WTC11 (cell line): ENCODE measurements at regions not wholly inside any gene's neighbourhood (a gene's known extent, or its start where the extent isn't known, plus 50 kb on each side); places are given as distances from the start of the nearest gene placed in this dataset.

ENCODE experiments used
- ATAC-seq: fragments of 200-7000 bp; cut with Tn5 transposase; 2 replicates; pipeline ENCODE4 v1.10.0; 2021; ENCODE audit warnings: mild to moderate bottlenecking, moderate library complexity
- CTCF ChIA-PET: fragments of 300-600 bp; sonication (Branson Sonifier 250); formaldehyde crosslinking; loops from one replicate; lab custom pipeline; 2021; ENCODE audit warnings: antibody characterized with exemption; lab: Charles Lee
- POLR2A ChIA-PET: fragments of 350-600 bp; sonication (Branson Sonifier 250); formaldehyde crosslinking; loops from one replicate; lab custom pipeline; 2021; ENCODE audit warnings: antibody characterized with exemption; lab: Charles Lee
- DNase-seq: peaks from one replicate; pipeline ENCODE4 v3.0.0; 2021; ENCODE audit warnings: low spot score
- H3K27ac Mint-ChIP-seq: 2 replicates; pipeline ENCODE4 v1.8.0; 2021; ENCODE audit warnings: mixed read lengths
- H3K27me3 Mint-ChIP-seq: 2 replicates; pipeline ENCODE4 v1.8.0; 2021; ENCODE audit warnings: low read depth, mild to moderate bottlenecking, moderate library complexity, mixed read lengths
- H3K36me3 Mint-ChIP-seq: 2 replicates; pipeline ENCODE4 v1.8.0; 2021; ENCODE audit warnings: mixed read lengths
- H3K4me1 Mint-ChIP-seq: 2 replicates; pipeline ENCODE4 v1.8.0; 2022; ENCODE audit warnings: mixed read lengths
- H3K4me3 Mint-ChIP-seq: 2 replicates; pipeline ENCODE4 v1.8.0; 2021; ENCODE audit warnings: mild to moderate bottlenecking, moderate library complexity, mixed read lengths
- H3K9me3 Mint-ChIP-seq: 2 replicates; pipeline ENCODE4 v1.8.0; 2021; ENCODE audit warnings: mixed read lengths
- CREM ChIP-seq: sonication (generic); formaldehyde crosslinking; IDR thresholded peaks from 2 replicates; pipeline ENCODE4 v1.8.1; 2022; ENCODE audit warnings: mild to moderate bottlenecking, missing genetic modification reagents, moderate library complexity
- ELF4 ChIP-seq: sonication (generic); formaldehyde crosslinking; IDR thresholded peaks from 2 replicates; pipeline ENCODE4 v1.8.1; 2022; ENCODE audit warnings: low read depth, mild to moderate bottlenecking, moderate library complexity, missing genetic modification reagents
- FOXJ3 ChIP-seq: sonication (generic); formaldehyde crosslinking; IDR thresholded peaks from 2 replicates; pipeline ENCODE4 v1.9.0; 2021; ENCODE audit warnings: missing genetic modification reagents, mild to moderate bottlenecking, borderline replicate concordance
- JAZF1 ChIP-seq: fragments of 250-450 bp; sonication (Bioruptor Pico); IDR thresholded peaks from 2 replicates; pipeline ENCODE4 v1.9.0; 2021; ENCODE audit warnings: moderate library complexity, mild to moderate bottlenecking, inconsistent platforms
- KAT7 ChIP-seq: sonication (generic); formaldehyde crosslinking; IDR thresholded peaks from 2 replicates; pipeline ENCODE4 v1.8.1; 2023; ENCODE audit warnings: missing genetic modification reagents, mild to moderate bottlenecking, borderline replicate concordance
- MXD4 ChIP-seq: fragments of 250-450 bp; sonication (Bioruptor Pico); IDR thresholded peaks from 2 replicates; pipeline ENCODE4 v1.8.0; 2021; ENCODE audit warnings: mild to moderate bottlenecking, moderate library complexity, borderline replicate concordance
- NFE2L1 ChIP-seq: sonication (generic); formaldehyde crosslinking; IDR thresholded peaks from 2 replicates; pipeline ENCODE4 v1.8.1; 2023; ENCODE audit warnings: missing genetic modification reagents
- SP1 ChIP-seq: sonication (generic); formaldehyde crosslinking; conservative IDR thresholded peaks from 2 replicates; pipeline ENCODE4 v1.8.1; 2022; ENCODE audit warnings: missing genetic modification reagents
- TEAD1 ChIP-seq: sonication (generic); formaldehyde crosslinking; IDR thresholded peaks from 2 replicates; pipeline ENCODE4 v1.8.0; 2022; ENCODE audit warnings: mild to moderate bottlenecking, missing genetic modification reagents
- ZNF671 ChIP-seq: fragments of 250-450 bp; sonication (Bioruptor Pico); IDR thresholded peaks from 2 replicates; pipeline ENCODE4 v1.8.0; 2021; ENCODE audit warnings: mild to moderate bottlenecking
- TF ChIP-seq, protein P1 (sequence below): sonication (generic); formaldehyde crosslinking; IDR thresholded peaks from 2 replicates; pipeline ENCODE4 v1.8.1; 2022; ENCODE audit warnings: mild to moderate bottlenecking, missing genetic modification reagents, moderate library complexity, borderline replicate concordance
- TF ChIP-seq, protein P2 (sequence below): fragments of 250-450 bp; sonication (Bioruptor Pico); IDR thresholded peaks from 2 replicates; pipeline ENCODE4 v1.9.0; 2021; ENCODE audit warnings: mild to moderate bottlenecking
- TF ChIP-seq, protein P3 (sequence below): sonication (generic); formaldehyde crosslinking; IDR thresholded peaks from 2 replicates; pipeline ENCODE4 v1.8.1; 2022; ENCODE audit warnings: low read depth, mild to moderate bottlenecking, moderate library complexity, missing genetic modification reagents, borderline replicate concordance
- TF ChIP-seq, protein P4 (sequence below): sonication (generic); formaldehyde crosslinking; IDR thresholded peaks from 2 replicates; pipeline ENCODE4 v1.8.0; 2023; ENCODE audit warnings: missing genetic modification reagents, mild to moderate bottlenecking, borderline replicate concordance
- TF ChIP-seq, protein P5 (sequence below): sonication (generic); formaldehyde crosslinking; IDR thresholded peaks from 2 replicates; pipeline ENCODE4 v1.8.1; 2022; ENCODE audit warnings: mild to moderate bottlenecking, moderate library complexity, missing genetic modification reagents
- TF ChIP-seq, protein P6 (sequence below): sonication (generic); formaldehyde crosslinking; IDR thresholded peaks from 2 replicates; pipeline ENCODE4 v1.8.0; 2022; ENCODE audit warnings: missing genetic modification reagents
- TF ChIP-seq, protein P7 (sequence below): sonication (generic); formaldehyde crosslinking; IDR thresholded peaks from 2 replicates; pipeline ENCODE4 v1.8.0; 2023; ENCODE audit warnings: missing genetic modification reagents

DNA sequence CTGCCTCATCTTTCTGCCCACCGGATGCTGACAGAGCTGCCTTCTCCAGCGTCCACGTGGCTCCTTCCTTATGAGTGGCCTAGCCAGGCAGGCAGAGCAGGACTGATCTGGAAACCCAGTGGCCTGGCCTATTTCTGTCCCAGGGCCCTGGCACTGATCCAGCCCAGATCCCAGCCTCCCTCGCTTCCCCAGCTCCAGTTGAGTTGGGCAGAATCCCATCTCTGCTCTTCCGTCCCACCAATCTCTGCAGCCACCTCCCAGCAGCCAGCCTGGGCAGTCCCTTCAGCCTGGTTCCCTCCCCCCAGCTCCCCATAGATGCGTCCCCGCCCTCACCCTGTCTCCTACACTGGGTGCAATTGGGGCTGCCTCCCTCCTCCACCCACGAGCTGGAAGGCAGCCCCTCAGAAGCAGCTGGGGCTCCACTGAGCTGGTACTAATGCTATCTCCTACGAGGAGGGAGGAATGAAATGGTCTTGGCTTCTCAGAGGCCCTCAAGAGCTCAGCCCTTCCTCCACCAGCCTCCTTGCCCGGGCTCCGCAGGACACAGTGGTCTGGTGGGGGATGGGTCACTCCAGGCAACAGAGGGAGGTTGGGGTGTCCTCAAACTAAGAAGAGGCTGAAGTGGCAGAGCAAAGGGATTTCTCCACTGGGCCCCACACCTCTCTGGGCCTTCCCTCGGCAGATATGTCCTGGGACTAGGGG, 94.2 kb downstream of the PJA1 start (continued):
- TF ChIP-seq KAT7 (CRISPR knock-in tag): no peak
- TF ChIP-seq, protein P1, sequence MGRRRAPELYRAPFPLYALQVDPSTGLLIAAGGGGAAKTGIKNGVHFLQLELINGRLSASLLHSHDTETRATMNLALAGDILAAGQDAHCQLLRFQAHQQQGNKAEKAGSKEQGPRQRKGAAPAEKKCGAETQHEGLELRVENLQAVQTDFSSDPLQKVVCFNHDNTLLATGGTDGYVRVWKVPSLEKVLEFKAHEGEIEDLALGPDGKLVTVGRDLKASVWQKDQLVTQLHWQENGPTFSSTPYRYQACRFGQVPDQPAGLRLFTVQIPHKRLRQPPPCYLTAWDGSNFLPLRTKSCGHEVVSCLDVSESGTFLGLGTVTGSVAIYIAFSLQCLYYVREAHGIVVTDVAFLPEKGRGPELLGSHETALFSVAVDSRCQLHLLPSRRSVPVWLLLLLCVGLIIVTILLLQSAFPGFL: no peak
- no peak for TF ChIP-seq FOXJ3
- TF ChIP-seq, all 79 proteins: peak for 0

DNA sequence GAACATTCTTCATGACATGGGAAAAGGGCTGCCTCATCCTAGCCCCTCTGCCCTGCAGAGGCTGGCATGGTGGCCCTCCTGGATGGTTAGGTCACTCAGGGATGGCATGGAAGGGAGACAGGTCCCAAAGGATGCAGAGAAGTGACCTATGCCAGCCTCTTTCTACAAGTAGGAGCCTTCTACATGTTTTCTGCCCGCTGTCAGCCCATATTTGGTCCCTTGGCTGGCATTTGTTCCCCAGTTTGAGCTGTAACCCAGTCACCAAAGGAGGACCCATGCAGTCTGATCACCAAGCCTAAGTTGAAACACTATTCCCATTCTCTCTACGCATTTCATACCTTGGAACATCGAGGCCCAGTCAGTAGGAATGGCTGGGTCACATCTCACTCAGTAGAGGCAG, 95.4 kb downstream of the PJA1 start:
- no peak overlapping the region for H3K4me3 Mint-ChIP-seq
- H3K9me3 Mint-ChIP-seq: no peaks in the 10 kb centered on the region
- H3K4me1 Mint-ChIP-seq: peaks cover 9% of the 10 kb centered on the region
- no peak overlapping the region for H3K27ac Mint-ChIP-seq
- H3K36me3 Mint-ChIP-seq: no peaks in the 10 kb centered on the region
- TF ChIP-seq, protein P2, sequence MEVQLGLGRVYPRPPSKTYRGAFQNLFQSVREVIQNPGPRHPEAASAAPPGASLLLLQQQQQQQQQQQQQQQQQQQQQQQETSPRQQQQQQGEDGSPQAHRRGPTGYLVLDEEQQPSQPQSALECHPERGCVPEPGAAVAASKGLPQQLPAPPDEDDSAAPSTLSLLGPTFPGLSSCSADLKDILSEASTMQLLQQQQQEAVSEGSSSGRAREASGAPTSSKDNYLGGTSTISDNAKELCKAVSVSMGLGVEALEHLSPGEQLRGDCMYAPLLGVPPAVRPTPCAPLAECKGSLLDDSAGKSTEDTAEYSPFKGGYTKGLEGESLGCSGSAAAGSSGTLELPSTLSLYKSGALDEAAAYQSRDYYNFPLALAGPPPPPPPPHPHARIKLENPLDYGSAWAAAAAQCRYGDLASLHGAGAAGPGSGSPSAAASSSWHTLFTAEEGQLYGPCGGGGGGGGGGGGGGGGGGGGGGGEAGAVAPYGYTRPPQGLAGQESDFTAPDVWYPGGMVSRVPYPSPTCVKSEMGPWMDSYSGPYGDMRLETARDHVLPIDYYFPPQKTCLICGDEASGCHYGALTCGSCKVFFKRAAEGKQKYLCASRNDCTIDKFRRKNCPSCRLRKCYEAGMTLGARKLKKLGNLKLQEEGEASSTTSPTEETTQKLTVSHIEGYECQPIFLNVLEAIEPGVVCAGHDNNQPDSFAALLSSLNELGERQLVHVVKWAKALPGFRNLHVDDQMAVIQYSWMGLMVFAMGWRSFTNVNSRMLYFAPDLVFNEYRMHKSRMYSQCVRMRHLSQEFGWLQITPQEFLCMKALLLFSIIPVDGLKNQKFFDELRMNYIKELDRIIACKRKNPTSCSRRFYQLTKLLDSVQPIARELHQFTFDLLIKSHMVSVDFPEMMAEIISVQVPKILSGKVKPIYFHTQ (CRISPR knock-in tag): no peak
- TF ChIP-seq, protein P3, sequence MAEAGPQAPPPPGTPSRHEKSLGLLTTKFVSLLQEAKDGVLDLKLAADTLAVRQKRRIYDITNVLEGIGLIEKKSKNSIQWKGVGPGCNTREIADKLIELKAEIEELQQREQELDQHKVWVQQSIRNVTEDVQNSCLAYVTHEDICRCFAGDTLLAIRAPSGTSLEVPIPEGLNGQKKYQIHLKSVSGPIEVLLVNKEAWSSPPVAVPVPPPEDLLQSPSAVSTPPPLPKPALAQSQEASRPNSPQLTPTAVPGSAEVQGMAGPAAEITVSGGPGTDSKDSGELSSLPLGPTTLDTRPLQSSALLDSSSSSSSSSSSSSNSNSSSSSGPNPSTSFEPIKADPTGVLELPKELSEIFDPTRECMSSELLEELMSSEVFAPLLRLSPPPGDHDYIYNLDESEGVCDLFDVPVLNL (CRISPR knock-in tag): no peak
- TF ChIP-seq KAT7 (CRISPR knock-in tag) (no peak), CREM (CRISPR knock-in tag) (no peak), SP1 (CRISPR knock-in tag) (no peak), NFE2L1 (no peak)
- TF ChIP-seq, protein P4, sequence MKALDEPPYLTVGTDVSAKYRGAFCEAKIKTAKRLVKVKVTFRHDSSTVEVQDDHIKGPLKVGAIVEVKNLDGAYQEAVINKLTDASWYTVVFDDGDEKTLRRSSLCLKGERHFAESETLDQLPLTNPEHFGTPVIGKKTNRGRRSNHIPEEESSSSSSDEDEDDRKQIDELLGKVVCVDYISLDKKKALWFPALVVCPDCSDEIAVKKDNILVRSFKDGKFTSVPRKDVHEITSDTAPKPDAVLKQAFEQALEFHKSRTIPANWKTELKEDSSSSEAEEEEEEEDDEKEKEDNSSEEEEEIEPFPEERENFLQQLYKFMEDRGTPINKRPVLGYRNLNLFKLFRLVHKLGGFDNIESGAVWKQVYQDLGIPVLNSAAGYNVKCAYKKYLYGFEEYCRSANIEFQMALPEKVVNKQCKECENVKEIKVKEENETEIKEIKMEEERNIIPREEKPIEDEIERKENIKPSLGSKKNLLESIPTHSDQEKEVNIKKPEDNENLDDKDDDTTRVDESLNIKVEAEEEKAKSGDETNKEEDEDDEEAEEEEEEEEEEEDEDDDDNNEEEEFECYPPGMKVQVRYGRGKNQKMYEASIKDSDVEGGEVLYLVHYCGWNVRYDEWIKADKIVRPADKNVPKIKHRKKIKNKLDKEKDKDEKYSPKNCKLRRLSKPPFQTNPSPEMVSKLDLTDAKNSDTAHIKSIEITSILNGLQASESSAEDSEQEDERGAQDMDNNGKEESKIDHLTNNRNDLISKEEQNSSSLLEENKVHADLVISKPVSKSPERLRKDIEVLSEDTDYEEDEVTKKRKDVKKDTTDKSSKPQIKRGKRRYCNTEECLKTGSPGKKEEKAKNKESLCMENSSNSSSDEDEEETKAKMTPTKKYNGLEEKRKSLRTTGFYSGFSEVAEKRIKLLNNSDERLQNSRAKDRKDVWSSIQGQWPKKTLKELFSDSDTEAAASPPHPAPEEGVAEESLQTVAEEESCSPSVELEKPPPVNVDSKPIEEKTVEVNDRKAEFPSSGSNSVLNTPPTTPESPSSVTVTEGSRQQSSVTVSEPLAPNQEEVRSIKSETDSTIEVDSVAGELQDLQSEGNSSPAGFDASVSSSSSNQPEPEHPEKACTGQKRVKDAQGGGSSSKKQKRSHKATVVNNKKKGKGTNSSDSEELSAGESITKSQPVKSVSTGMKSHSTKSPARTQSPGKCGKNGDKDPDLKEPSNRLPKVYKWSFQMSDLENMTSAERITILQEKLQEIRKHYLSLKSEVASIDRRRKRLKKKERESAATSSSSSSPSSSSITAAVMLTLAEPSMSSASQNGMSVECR (CRISPR knock-in tag): no peak
- TF ChIP-seq, protein P5, sequence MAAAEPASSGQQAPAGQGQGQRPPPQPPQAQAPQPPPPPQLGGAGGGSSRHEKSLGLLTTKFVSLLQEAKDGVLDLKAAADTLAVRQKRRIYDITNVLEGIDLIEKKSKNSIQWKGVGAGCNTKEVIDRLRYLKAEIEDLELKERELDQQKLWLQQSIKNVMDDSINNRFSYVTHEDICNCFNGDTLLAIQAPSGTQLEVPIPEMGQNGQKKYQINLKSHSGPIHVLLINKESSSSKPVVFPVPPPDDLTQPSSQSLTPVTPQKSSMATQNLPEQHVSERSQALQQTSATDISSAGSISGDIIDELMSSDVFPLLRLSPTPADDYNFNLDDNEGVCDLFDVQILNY (CRISPR knock-in tag): no peak
- DNase-seq (no peak), ATAC-seq (no peak)
- H3K27me3 Mint-ChIP-seq: peaks cover 3% of the 10 kb centered on the region
- ChIA-PET CTCF (no interaction called here), POLR2A (no interaction called here)

DNA sequence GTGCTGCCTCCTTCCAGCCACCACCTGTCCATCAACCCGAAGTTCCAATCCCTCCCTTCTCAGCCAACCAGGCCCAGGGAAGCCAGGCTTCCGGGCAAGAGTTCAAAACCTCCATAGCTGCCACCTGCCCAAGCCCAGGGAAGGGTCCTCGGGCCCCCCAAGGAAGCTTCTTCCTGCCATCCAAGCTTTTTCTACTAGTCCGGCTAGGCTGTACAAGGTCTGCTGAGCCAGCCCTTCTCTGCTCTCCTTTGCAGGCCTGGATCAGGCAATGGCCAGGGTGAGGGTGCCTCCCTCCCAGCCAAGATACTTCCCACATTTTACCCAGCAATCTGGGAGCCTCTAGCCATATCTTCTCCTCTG, 96.2 kb downstream of the PJA1 start:
- H3K27ac Mint-ChIP-seq: no peak overlapping the region
- DNase-seq (no peak), ATAC-seq (no peak)
- no peaks in the 10 kb centered on the region for H3K36me3 Mint-ChIP-seq
- peaks cover 9% of the 10 kb centered on the region for H3K4me1 Mint-ChIP-seq
- no peaks in the 10 kb centered on the region for H3K9me3 Mint-ChIP-seq
- CTCF ChIA-PET: interaction anchor here (0.6 kb wide), 1 partner anchor 32 kb away, joined by 3 read pairs; no protein-coding TSS in a partner anchor
- POLR2A ChIA-PET: no interaction called here
- peaks cover 3% of the 10 kb centered on the region for H3K27me3 Mint-ChIP-seq
- H3K4me3 Mint-ChIP-seq: no peak overlapping the region
- no peak for TF ChIP-seq MXD4
- no peak for TF ChIP-seq JAZF1 (CRISPR knock-in tag)
- no peak for TF ChIP-seq ZNF671 (CRISPR knock-in tag)
- TF ChIP-seq, protein P6, sequence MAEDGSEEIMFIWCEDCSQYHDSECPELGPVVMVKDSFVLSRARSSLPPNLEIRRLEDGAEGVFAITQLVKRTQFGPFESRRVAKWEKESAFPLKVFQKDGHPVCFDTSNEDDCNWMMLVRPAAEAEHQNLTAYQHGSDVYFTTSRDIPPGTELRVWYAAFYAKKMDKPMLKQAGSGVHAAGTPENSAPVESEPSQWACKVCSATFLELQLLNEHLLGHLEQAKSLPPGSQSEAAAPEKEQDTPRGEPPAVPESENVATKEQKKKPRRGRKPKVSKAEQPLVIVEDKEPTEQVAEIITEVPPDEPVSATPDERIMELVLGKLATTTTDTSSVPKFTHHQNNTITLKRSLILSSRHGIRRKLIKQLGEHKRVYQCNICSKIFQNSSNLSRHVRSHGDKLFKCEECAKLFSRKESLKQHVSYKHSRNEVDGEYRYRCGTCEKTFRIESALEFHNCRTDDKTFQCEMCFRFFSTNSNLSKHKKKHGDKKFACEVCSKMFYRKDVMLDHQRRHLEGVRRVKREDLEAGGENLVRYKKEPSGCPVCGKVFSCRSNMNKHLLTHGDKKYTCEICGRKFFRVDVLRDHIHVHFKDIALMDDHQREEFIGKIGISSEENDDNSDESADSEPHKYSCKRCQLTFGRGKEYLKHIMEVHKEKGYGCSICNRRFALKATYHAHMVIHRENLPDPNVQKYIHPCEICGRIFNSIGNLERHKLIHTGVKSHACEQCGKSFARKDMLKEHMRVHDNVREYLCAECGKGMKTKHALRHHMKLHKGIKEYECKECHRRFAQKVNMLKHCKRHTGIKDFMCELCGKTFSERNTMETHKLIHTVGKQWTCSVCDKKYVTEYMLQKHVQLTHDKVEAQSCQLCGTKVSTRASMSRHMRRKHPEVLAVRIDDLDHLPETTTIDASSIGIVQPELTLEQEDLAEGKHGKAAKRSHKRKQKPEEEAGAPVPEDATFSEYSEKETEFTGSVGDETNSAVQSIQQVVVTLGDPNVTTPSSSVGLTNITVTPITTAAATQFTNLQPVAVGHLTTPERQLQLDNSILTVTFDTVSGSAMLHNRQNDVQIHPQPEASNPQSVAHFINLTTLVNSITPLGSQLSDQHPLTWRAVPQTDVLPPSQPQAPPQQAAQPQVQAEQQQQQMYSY (CRISPR knock-in tag): no peak
- TF ChIP-seq, protein P7, sequence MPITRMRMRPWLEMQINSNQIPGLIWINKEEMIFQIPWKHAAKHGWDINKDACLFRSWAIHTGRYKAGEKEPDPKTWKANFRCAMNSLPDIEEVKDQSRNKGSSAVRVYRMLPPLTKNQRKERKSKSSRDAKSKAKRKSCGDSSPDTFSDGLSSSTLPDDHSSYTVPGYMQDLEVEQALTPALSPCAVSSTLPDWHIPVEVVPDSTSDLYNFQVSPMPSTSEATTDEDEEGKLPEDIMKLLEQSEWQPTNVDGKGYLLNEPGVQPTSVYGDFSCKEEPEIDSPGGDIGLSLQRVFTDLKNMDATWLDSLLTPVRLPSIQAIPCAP: no peak
- TF ChIP-seq TEAD1 (CRISPR knock-in tag): no peak
- no peak for TF ChIP-seq ELF4
